DND-41 (cell line): ENCODE measurements at regions not wholly inside any gene's neighbourhood (a gene's known extent, or its start where the extent isn't known, plus 50 kb on each side); places are given as distances from the start of the nearest gene placed in this dataset.

Source experiments
- EZH2 ChIP-seq: IDR thresholded peaks from 3 replicates; pipeline ENCODE4 v1.6.1; 2012; ENCODE audit warnings: borderline replicate concordance, low read depth, mild to moderate bottlenecking, moderate library complexity, low read length, inconsistent platforms; ENCODE audit not compliant: severe bottlenecking
- TF ChIP-seq, protein P1 (sequence below): IDR thresholded peaks from 2 replicates; pipeline ENCODE4 v1.5.1; 2012; ENCODE audit warnings: borderline replicate concordance, low read length, moderate library complexity, mild to moderate bottlenecking; ENCODE audit not compliant: poor library complexity, severe bottlenecking; ENCODE audit errors: extremely low read depth

DNA sequence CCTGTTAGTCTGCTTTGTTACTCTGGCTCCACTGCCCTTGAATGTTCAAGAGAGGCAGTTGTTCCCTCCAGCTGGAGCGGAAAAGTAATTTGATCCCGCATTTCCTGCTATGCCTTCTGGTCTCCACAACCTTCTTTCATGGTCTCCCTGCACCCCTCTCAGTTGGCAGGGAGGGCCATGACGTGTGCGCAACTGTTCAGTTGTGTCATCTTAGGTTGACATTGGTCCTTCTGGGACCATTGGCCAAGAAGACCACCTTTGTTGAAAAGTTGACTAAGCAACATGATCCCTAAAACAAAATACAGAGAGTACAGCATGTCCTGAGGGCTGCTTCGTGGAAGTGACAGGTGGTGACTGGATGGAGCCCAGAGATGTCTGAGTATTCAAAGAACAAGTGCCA is 192.5 kb upstream of the TUT7 start:
- TF ChIP-seq, protein P1, sequence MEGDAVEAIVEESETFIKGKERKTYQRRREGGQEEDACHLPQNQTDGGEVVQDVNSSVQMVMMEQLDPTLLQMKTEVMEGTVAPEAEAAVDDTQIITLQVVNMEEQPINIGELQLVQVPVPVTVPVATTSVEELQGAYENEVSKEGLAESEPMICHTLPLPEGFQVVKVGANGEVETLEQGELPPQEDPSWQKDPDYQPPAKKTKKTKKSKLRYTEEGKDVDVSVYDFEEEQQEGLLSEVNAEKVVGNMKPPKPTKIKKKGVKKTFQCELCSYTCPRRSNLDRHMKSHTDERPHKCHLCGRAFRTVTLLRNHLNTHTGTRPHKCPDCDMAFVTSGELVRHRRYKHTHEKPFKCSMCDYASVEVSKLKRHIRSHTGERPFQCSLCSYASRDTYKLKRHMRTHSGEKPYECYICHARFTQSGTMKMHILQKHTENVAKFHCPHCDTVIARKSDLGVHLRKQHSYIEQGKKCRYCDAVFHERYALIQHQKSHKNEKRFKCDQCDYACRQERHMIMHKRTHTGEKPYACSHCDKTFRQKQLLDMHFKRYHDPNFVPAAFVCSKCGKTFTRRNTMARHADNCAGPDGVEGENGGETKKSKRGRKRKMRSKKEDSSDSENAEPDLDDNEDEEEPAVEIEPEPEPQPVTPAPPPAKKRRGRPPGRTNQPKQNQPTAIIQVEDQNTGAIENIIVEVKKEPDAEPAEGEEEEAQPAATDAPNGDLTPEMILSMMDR, result no peak
- no peak for TF ChIP-seq EZH2
